GM19099 (cell line): ENCODE measurements at regions not wholly inside any gene's neighbourhood (a gene's known extent, or its start where the extent isn't known, plus 50 kb on each side); places are given as distances from the start of the nearest gene placed in this dataset.

Source experiments
- POLR2A ChIP-seq: IDR thresholded peaks from 3 replicates; pipeline ENCODE4 v1.6.1; 2011; ENCODE audit warnings: low read depth; ENCODE audit not compliant: insufficient read length; ENCODE audit errors: extremely low read depth

DNA sequence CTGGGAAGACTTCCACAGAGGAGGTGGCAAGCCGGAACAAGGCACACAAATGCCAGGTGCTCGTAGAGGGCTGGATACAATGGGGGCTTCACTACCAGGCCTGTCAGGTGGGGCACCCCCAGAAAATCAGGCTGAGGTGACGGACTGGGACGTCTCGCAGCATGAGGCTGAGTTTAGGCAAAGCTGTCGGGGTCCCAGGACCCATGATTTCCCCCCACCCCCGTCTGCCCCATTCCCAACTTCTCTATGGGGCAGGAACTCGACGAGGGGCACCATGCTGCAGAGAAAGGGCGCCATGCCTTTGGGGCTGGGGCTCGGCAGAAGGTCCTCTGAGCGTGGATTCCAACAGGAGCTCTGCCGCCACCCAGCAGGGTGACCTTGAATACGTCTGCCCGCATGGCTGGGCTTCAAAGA is 65.7 kb upstream of the HES1 start:
- no peak for TF ChIP-seq POLR2A

GRCh38 chr3:194070634-194071409 is 65.1 kb upstream of the HES1 start:
- TF ChIP-seq POLR2A = peak; percentile 37

GRCh38 chr3:194072097-194072428 is 63.9 kb upstream of the HES1 start:
- no peak for TF ChIP-seq POLR2A

- no peak for TF ChIP-seq POLR2A
Measured at GRCh38 chr3:194072691-194073279, 63.2 kb upstream of the HES1 start.

DNA sequence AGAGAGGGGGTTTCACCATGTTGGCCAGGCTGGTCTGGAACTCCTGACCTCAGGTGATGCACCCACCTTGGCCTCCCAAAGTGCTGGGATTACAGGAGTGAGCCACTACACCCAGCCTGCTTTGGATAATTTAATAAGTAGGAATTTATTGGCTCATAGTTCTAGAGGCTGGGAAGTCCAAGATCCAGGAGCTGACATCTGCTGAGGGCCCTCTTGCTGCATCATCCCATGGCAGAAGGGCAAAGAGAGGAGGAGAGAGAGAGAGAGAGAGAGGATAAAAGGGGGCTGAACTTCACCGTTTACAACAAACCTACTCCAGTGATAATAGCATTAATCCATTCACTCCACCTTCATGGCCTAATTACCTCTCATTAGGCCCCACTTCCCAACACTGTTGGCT is 62.0 kb upstream of the HES1 start:
- TF ChIP-seq POLR2A = no peak

- no peak for TF ChIP-seq POLR2A
Measured at GRCh38 chr3:194075088-194075615, 60.8 kb upstream of the HES1 start.

DNA sequence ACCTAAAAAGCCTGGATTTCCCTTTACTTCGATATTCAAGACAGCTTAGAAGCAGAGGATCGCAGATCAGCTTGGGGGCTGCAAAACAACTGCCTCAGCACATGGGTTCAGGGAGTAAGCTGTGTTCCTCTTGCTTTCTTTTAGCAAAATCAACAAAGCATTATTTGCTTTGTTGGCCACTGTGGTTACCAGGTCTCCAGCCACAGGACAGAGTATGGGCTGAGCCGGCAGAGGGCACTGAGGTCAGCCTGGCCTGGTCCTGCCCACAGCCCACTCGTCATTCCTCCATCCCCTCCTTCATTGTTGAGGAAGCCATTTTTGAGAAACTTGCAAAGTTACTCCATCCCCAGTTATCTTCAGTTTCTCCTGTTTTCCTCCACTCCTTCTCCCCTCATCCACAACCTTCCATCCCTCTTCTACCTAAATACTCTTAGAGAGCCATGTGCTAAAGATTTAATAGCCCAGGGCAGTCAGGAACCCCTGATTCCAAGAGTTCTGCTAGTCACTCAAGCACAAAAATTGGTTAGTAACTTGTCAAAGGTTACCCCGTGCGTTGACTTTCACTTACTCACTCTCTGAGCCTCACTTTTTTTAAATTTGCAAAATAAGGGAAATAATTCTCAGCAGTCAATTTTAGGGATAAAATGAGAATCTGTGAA is 60.0 kb upstream of the HES1 start:
- TF ChIP-seq POLR2A = no peak

GRCh38 chr3:194076475-194076874 is 59.5 kb upstream of the HES1 start:
- no peak for TF ChIP-seq POLR2A

- no peak for TF ChIP-seq POLR2A
Measured at GRCh38 chr3:194077602-194078001, 58.3 kb upstream of the HES1 start.

DNA sequence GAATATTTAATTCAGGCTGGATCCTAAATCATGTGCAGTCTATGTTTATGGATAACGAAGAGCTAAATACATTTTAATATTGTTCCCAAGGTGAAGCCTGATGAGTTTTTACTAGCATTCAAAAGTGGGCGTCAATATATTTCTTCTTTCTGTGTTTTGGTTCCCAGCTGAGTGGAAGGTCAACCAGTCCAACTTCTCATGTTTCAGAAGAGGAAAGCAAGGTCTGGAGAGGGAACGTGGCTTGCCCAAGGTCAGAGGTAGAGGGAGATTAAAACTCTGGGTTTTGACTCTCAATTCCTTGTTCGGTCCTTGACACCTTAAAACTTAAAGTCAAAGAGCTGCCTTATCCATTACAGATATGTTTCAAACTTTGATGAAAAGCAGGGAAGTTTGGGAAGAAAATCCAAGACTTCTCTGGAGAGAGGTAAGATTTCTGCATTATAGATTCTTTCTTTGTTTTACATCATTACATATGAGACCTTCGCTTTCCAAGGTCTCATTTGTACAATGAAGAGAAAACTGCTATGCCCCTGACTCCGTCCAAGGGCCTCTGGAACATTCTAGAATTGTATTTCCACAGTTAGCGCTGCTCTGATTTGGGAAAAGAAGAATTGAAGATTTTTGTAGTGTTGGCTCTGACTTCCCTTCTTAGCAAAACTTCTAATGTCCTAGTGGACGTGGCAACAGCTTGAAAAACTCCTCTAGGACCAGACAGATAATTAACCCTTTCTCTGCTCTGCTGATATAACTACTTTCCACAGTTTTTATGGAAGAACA is 57.7 kb upstream of the HES1 start:
- no peak for TF ChIP-seq POLR2A

DNA sequence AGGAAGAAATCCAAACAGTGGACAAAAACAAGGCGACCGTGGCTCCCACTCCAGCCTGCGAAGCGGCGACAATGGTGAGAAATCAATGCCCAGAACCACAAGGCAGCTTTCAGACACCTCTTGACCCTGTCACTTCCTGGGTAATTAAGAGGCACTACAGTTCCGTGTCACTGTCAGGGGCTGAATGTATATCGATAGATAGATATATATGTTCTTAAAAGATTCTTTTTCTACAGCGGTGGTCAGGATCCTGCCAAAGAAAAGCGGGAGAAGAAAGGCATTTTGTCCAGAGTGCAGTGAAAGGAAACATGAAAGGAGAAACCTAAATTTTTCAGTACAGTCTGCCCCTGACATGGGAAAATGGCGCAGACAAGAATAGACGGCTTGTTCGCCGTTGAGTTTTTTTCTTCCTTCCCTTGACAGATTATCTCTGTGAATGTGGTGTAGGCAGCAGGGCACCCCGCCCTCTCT is 56.2 kb upstream of the HES1 start:
- no peak for TF ChIP-seq POLR2A

- TF ChIP-seq POLR2A = no peak
Measured at GRCh38 chr3:194080436-194080835, 55.5 kb upstream of the HES1 start.

- TF ChIP-seq POLR2A = no peak
Measured at GRCh38 chr3:194080913-194081800, 54.8 kb upstream of the HES1 start.

GRCh38 chr3:194081826-194082225 is 54.1 kb upstream of the HES1 start:
- TF ChIP-seq POLR2A = no peak
